Astrocyte of the cerebellum (primary cell): ENCODE measurements at regions not wholly inside any gene's neighbourhood (a gene's known extent, or its start where the extent isn't known, plus 50 kb on each side); places are given as distances from the start of the nearest gene placed in this dataset.

ENCODE experiments used
- DNase-seq: peaks from one replicate; pipeline ENCODE4 v3.0.0-alpha.2; 2011; ENCODE audit warnings: low read depth
- H3K4me3 ChIP-seq: 2 replicates; pipeline ENCODE4 v1.5.1; 2011; ENCODE audit warnings: mild to moderate bottlenecking, low read depth, low read length, moderate library complexity
- in situ Hi-C: cut with HindIII; loops from 2 replicates; pipeline ENCODE4 v1.10.0; 2017; ENCODE audit warnings: low sequenced_read_pairs
- TF ChIP-seq, protein P1 (sequence below): IDR thresholded peaks from 2 replicates; pipeline ENCODE4 v1.5.1; 2012; ENCODE audit warnings: low read length, low read depth, moderate library complexity, mild to moderate bottlenecking; ENCODE audit errors: missing control alignments

DNA sequence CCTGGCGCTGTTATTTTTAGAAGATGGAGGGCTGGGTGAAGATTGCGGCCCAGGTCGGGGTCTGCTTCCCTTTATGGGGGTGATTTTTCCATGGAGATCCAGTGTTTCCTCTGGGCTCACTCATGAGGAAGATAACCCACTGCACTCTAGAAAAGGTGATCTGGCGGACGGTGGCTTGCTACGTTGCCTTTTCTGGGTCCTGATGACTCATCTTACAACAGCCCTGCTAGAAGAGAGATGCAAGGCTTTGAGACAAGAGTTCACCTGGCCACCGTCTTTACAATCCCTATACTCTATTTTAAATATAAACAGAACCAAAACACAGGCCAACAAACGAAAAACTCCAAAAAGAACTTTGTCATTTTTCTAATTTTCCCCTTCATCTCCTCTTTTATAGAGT lies 182.1 kb upstream of the EXOC2 start:
- TF ChIP-seq, protein P1, sequence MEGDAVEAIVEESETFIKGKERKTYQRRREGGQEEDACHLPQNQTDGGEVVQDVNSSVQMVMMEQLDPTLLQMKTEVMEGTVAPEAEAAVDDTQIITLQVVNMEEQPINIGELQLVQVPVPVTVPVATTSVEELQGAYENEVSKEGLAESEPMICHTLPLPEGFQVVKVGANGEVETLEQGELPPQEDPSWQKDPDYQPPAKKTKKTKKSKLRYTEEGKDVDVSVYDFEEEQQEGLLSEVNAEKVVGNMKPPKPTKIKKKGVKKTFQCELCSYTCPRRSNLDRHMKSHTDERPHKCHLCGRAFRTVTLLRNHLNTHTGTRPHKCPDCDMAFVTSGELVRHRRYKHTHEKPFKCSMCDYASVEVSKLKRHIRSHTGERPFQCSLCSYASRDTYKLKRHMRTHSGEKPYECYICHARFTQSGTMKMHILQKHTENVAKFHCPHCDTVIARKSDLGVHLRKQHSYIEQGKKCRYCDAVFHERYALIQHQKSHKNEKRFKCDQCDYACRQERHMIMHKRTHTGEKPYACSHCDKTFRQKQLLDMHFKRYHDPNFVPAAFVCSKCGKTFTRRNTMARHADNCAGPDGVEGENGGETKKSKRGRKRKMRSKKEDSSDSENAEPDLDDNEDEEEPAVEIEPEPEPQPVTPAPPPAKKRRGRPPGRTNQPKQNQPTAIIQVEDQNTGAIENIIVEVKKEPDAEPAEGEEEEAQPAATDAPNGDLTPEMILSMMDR: no peak
- DNase-seq: no peak
- in situ Hi-C loops: no loop called here
- no peak overlapping the region for H3K4me3 ChIP-seq

DNA sequence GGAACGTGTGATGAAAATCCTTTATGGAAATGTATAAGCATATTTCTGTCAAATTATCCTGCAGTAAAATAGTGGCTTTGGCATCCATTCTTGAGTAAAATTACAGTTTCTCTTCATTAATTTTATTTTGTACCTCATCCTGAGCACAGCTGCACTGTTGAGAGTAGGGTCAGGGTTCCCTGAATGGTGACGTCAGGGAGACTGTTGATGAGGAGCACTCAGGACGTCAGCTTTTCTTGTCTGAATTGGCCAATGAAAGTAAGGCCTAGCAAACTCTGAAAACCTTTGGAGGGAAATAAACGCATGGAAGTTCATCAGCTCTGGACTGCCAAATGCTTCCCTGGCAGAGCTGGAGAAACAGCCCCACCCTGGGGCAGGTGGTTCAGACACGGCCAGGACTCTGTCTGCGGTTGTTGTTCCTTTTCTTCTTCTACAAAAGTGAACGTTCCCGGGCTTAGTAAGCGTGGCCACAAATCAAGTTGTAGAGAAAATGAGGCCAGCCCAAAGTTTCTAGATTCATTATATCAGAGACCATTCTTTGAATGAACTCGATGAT lies 179.7 kb upstream of the EXOC2 start:
- DNase-seq: no peak
- TF ChIP-seq, protein P1: no peak
- in situ Hi-C loops: no loop called here
- H3K4me3 ChIP-seq: no peak overlapping the region

DNA sequence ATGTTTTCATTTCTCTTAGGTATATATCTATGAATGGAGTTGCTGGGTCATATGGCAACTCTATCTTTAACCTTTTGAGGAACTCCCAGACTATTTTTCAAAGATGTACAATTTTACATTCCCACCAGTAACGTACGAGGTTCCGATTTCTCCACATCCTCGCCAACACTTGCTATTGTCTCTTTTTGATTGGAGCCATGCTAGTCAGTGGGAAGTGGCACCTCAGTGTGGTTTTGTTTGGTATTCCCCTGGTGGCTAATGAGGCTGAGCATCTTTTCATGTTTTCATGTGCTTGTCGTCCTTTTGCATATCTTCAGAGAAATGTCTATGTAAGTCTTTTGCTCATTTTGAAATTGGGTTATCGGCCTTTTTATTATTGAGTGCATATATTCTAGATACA lies 178.6 kb upstream of the EXOC2 start:
- in situ Hi-C loops: no loop called here

DNA sequence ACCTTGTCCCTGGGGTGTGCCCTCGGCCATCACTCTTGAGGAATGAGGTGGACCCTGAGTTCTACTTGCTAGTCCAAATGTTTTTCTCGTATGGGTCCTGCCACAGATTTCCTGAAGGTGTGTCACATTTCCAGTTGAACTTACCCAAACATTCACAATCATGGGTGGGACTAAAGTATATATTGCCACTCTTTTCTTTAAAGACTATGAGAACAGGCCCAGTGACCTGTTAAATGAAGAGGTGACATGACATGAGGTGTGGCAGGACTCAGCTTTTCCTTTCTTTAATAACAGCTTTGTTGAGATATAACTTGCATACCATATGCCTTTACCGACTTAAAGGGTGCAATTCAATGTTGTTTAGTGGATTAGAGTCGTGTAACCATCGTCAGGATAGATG lies 177.2 kb upstream of the EXOC2 start:
- H3K4me3 ChIP-seq: no peak overlapping the region
- no peak for DNase-seq
- in situ Hi-C loops: no loop called here
- TF ChIP-seq, protein P1: no peak

More for the DNA sequence above, 178.6 kb upstream of the EXOC2 start:
- TF ChIP-seq, protein P1: no peak
- no peak for DNase-seq
- H3K4me3 ChIP-seq: no peak overlapping the region

DNA sequence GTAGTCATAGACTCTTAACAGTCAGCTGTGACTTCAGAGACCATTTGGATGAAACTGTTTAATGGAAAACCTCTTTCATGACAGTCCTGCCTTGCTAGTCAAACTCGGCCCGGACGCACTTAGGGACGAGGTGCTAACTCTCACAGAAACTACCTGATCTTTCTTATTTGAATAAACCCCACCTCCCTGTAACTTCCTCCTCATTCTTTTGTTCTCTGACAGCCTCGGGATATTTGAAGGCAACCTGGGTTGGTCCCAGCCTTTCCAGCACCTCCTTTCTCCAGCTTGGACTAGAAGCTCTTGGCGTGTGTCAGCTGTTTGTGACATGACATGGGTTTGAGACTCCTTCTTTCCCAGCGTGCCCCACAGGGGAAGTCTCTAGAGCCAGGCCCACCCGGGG lies 175.3 kb upstream of the EXOC2 start:
- H3K4me3 ChIP-seq: no peak overlapping the region
- in situ Hi-C loops: no loop called here
- DNase-seq: no peak
- TF ChIP-seq, protein P1: no peak

DNA sequence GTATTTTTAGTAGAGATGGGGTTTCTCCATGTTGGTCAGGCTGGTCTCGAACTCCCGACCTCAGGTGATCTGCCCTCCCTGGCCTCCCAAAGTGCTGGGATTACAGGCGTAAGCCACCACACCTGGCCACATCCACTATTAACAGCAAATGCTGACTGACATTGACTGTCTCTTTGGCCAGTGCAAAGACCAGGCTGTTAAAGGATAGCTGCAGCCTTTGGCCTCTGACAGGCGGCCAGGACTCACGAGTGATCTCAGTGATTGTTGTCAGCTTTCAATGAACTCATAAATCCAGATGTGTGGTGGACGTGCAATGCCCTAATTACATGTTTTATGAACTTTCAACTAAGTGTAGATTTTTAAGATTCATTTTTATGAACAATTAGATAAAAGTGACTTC lies 174.4 kb upstream of the EXOC2 start:
- no peak for DNase-seq
- in situ Hi-C loops: no loop called here
- no peak overlapping the region for H3K4me3 ChIP-seq
- TF ChIP-seq, protein P1: no peak

DNA sequence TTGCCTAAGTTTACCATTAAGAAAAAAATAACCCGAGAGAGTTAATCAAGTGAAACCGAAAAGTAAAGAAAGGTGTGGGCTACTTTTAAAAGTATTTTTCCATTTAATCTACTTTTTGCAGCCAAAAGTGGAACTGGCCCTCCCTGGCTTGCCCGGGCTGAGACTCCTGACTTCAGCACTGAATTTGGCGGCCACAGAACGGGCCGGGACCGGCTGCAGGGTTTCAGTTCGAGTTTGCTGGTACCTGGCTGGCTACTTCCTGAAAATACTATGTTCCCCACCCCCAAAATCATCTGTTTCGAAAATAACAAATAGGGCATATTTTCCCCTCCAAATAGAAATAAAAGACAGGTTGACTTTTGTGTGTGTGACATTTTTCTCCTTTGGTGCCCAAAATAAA lies 173.4 kb upstream of the EXOC2 start:
- H3K4me3 ChIP-seq: no peak overlapping the region
- TF ChIP-seq, protein P1: no peak
- no peak for DNase-seq
- in situ Hi-C loops: no loop called here
